ENCODE measurements at regions not wholly inside any gene's neighbourhood (a gene's known extent, or its start where the extent isn't known, plus 50 kb on each side); places are given as distances from the start of the nearest gene placed in this dataset.
"Not testable (repeated sequence)": the region's sequence is repeated elsewhere in the genome, so short reads cannot be mapped to it uniquely, and the experiment has no call there.

DNA sequence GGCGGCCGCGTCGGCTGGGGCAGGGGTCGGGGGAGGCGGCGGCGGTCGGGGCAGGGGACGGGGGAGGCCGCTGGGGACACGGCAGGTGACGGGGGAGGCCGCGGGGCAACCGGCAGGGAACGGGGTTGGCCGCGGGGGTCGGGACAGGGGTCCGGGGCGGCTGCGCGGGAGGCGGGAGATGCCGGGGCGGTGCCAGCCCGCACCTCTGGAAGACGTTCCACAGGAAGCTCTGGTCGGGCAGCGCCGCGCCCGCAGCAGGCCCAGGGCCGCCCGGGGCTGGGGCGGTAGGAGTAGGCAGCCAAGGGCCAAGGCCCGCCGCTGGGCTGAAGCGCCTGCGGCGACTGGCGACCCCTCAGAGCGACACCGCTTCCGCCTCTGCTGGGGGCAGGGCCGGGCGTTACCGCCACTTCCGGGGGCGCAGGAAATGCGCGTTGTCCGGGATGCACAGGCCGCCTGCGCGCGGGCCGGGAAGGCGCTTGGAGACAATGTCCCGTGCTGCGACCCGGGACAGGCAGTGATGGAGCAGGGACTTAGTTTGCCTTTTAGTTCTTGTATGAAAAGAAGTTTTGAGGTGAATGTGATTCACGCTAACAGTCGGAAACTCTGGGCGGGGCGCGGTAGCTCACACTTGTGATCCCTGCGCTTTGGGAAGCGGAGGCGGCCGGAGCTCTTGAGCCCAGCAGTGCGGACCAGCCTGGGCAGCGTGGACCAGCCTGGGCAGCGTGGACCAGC is 110.0 kb upstream of the LPCAT1 start:
- DNase-seq (ENCODE audit: low spot score), result peak; percentile 92
- in situ Hi-C loops (cut with MboI; ENCODE audit: low sequenced_read_pairs, unreplicated experiment), result no loop called here
- TF ChIP-seq, protein P1, sequence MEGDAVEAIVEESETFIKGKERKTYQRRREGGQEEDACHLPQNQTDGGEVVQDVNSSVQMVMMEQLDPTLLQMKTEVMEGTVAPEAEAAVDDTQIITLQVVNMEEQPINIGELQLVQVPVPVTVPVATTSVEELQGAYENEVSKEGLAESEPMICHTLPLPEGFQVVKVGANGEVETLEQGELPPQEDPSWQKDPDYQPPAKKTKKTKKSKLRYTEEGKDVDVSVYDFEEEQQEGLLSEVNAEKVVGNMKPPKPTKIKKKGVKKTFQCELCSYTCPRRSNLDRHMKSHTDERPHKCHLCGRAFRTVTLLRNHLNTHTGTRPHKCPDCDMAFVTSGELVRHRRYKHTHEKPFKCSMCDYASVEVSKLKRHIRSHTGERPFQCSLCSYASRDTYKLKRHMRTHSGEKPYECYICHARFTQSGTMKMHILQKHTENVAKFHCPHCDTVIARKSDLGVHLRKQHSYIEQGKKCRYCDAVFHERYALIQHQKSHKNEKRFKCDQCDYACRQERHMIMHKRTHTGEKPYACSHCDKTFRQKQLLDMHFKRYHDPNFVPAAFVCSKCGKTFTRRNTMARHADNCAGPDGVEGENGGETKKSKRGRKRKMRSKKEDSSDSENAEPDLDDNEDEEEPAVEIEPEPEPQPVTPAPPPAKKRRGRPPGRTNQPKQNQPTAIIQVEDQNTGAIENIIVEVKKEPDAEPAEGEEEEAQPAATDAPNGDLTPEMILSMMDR (IDR thresholded peaks at IDR 0.05; ENCODE audit: borderline replicate concordance, control extremely low read depth, extremely low read depth, insufficient read depth, missing control alignments), result no peak

DNA sequence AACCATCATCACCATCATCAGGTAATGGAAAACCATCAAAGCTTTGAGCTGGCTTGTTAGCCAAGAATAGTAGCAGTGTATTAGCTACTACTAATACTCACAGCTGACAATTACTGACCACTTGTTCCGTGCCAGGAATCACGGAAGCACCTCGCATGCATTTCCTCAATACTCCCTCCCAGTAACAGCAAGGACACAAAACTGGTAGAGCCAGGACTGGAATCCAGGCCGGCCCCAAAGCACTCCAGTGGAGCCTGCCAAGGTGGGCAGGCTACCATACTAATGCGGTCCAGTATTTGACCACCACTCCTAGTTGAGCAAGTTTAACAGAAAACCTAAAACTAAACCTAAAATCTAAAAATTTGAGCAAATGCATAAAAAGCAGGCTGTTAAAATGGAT is 107.2 kb upstream of the LPCAT1 start:
- in situ Hi-C loops (cut with MboI; ENCODE audit: low sequenced_read_pairs, unreplicated experiment); DNase-seq (ENCODE audit: low spot score): not testable (repeated sequence)

- in situ Hi-C loops (cut with MboI; ENCODE audit: low sequenced_read_pairs, unreplicated experiment); DNase-seq (ENCODE audit: low spot score): not testable (repeated sequence)
These were observed 102.6 kb upstream of the LPCAT1 start for GRCh38 chr5:1626397-1626796.

GRCh38 chr5:1619531-1619930 is 95.8 kb upstream of the LPCAT1 start:
- not testable (repeated sequence) for DNase-seq (ENCODE audit: low spot score)

DNA sequence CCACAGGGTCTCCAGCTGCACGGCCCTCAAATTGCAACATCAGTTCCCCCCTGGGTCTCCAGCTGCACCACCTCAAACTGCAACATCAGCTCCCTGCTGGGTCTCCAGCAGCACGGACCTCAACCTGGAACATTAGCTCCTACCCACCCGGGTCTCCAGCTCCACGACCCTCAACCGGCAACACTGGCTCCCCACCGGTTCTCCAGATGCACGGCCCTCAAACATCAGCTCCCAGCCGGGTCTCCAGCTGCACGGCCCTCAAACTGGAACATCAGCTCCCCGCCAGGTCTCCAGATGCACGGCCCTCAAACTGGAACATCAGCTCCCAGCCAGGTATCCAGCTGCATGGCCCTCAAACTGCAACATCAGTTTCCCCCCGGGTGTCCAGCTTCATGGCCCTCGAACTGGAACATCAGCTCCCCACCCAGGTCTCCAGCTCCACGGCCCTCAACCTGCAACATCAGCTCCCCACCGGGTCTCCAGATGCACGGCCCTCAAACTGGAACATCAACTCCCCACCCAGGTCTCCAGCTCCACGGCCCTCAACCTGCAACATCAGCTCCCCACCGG is 94.6 kb upstream of the LPCAT1 start:
- DNase-seq (ENCODE audit: low spot score); in situ Hi-C loops (cut with MboI; ENCODE audit: low sequenced_read_pairs, unreplicated experiment): not testable (repeated sequence)

More at GRCh38 chr5:1619531-1619930, 95.8 kb upstream of the LPCAT1 start:
- in situ Hi-C loops (cut with MboI; ENCODE audit: low sequenced_read_pairs, unreplicated experiment), result not testable (repeated sequence)

DNA sequence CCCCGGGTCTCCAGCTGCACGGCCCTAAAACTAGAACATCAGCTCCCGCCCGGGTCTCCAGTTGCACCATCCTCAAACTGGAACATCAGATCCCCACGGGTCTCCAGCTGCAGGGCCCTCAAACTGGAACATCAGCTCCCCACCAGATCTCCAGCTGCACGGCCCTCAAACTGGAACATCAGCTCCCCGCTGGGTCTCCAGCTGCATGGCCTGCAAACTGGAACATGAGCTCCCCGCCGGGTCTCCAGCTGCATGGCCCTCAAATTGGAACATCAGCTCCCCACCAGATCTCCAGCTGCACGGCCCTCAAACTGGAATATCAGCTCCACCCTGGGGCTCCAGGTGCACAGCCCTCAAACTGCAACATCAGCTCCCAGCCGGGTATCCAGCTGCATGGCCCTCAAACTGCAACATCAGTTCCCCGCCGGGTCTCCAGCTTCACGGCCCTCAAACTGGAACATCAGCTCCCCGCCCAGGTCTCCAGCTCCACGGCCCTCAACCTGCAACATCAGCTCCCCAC is 93.5 kb upstream of the LPCAT1 start:
- DNase-seq (ENCODE audit: low spot score); in situ Hi-C loops (cut with MboI; ENCODE audit: low sequenced_read_pairs, unreplicated experiment): not testable (repeated sequence)

GRCh38 chr5:1613515-1613914 is 89.8 kb upstream of the LPCAT1 start:
- DNase-seq (ENCODE audit: low spot score); in situ Hi-C loops (cut with MboI; ENCODE audit: low sequenced_read_pairs, unreplicated experiment): not testable (repeated sequence)

DNA sequence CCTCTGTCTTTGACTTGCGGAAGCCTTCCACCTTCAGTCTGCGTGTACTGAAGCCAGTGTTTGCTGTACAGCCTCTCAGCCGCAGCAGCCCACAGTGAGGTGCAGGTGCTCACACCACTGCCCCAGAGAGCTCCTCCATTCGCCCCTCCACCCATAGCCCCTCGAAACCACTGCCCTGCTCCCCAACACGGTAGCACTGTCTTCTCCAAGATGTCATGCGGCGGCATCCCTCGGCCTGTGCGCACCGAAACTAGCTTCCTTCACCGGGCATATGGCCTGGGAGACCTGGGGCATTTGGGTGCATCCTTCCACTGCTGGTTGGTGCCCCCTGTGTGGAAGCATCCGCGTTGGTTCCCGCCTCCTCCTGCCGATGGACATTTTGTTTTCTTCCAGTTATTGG is 86.8 kb upstream of the LPCAT1 start:
- DNase-seq (ENCODE audit: low spot score); in situ Hi-C loops (cut with MboI; ENCODE audit: low sequenced_read_pairs, unreplicated experiment): not testable (repeated sequence)

GRCh38 chr5:1609111-1609510 is 85.4 kb upstream of the LPCAT1 start:
- in situ Hi-C loops (cut with MboI; ENCODE audit: low sequenced_read_pairs, unreplicated experiment); DNase-seq (ENCODE audit: low spot score): not testable (repeated sequence)

DNA sequence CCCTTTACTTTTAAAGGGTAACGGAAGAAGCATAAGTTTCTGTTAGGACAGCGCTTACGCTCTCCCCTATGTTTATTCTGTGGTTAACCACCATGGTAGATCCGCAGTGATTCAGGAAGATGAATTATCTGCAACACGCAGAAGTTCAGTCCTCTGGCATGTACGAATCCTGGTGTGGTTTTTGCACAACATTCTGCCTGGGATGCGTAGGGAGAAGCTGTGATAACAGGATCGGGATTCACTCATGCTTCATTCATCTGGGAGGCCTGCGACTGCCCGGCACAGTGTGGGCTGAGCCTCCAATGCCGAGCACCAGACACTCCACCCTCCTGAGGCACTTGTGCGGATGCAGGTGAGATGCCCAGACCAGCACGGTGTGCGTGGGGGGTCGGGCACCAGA is 84.6 kb upstream of the LPCAT1 start:
- DNase-seq (ENCODE audit: low spot score); in situ Hi-C loops (cut with MboI; ENCODE audit: low sequenced_read_pairs, unreplicated experiment): not testable (repeated sequence)

DNA sequence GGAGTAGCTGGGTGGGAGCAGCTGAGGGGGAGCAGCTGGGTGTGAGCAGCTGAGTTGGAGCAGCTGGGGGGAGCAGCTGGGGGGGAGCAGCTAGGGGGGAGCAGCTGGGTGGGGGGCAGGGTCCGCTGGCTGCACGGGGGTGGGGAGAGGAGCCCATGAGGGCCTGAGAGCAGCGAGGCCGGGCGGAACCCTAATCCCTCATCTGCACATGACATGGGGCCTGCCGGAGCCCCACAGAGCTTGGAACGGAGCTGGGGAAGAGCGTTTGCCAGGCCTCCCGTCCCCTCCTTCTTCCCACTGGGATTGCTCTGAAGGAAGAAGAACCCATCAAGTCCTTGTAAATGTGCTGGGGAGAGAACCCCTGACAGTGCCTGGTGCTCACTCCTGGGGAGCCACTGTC is 83.2 kb upstream of the LPCAT1 start:
- DNase-seq (ENCODE audit: low spot score); in situ Hi-C loops (cut with MboI; ENCODE audit: low sequenced_read_pairs, unreplicated experiment): not testable (repeated sequence)

- in situ Hi-C loops (cut with MboI; ENCODE audit: low sequenced_read_pairs, unreplicated experiment); DNase-seq (ENCODE audit: low spot score): not testable (repeated sequence)
These were observed 80.2 kb upstream of the LPCAT1 start for GRCh38 chr5:1603916-1604315.

GRCh38 chr5:1601565-1601964 is 77.8 kb upstream of the LPCAT1 start:
- in situ Hi-C loops (cut with MboI; ENCODE audit: low sequenced_read_pairs, unreplicated experiment); DNase-seq (ENCODE audit: low spot score): not testable (repeated sequence)
